HL-60/S4 treated with phorbol 12-myristate 13-acetate at 8.2 ng/mL for 4 days and 3 days (cell line): ENCODE measurements at regions not wholly inside any gene's neighbourhood (a gene's known extent, or its start where the extent isn't known, plus 50 kb on each side); places are given as distances from the start of the nearest gene placed in this dataset.

Source experiments
- in situ Hi-C: fragments of 300-500 bp; cut with MboI; formaldehyde crosslinking; loops from 2 replicates; pipeline ENCODE4 v1.15.0; 2022; ENCODE audit warnings: low sequenced_read_pairs

GRCh38 chr1:221834698-221835513 lies 93.0 kb upstream of the DUSP10 start:
- in situ Hi-C loops = no loop called here

- in situ Hi-C loops = no loop called here
Observed at GRCh38 chr1:221832617-221833016, 90.7 kb upstream of the DUSP10 start.

GRCh38 chr1:221832151-221832550 lies 90.3 kb upstream of the DUSP10 start:
- in situ Hi-C loops = no loop called here

GRCh38 chr1:221829327-221830015 lies 87.6 kb upstream of the DUSP10 start:
- in situ Hi-C loops = no loop called here

- in situ Hi-C loops = no loop called here
Observed at GRCh38 chr1:221827307-221827642, 85.4 kb upstream of the DUSP10 start.

- in situ Hi-C loops = no loop called here
Observed at GRCh38 chr1:221824909-221825308, 83.0 kb upstream of the DUSP10 start.

- in situ Hi-C loops = no loop called here
Observed at GRCh38 chr1:221824025-221824424, 82.1 kb upstream of the DUSP10 start.

GRCh38 chr1:221823561-221823960 lies 81.7 kb upstream of the DUSP10 start:
- in situ Hi-C loops = no loop called here

GRCh38 chr1:221823149-221823548 lies 81.3 kb upstream of the DUSP10 start:
- in situ Hi-C loops = no loop called here

GRCh38 chr1:221822591-221822990 lies 80.7 kb upstream of the DUSP10 start:
- in situ Hi-C loops = no loop called here

- in situ Hi-C loops = no loop called here
Observed at GRCh38 chr1:221816899-221817298, 75.0 kb upstream of the DUSP10 start.

GRCh38 chr1:221815660-221816059 lies 73.8 kb upstream of the DUSP10 start:
- in situ Hi-C loops = no loop called here

- in situ Hi-C loops = no loop called here
Observed at GRCh38 chr1:221813887-221814286, 72.0 kb upstream of the DUSP10 start.

- in situ Hi-C loops = no loop called here
Observed at GRCh38 chr1:221812905-221813597, 71.2 kb upstream of the DUSP10 start.

- in situ Hi-C loops = no loop called here
Observed at GRCh38 chr1:221812088-221812752, 70.3 kb upstream of the DUSP10 start.

GRCh38 chr1:221810406-221810805 lies 68.5 kb upstream of the DUSP10 start:
- in situ Hi-C loops = no loop called here

GRCh38 chr1:221809091-221810029 lies 67.5 kb upstream of the DUSP10 start:
- in situ Hi-C loops = no loop called here

- in situ Hi-C loops = no loop called here
Observed at GRCh38 chr1:221806984-221807383, 65.1 kb upstream of the DUSP10 start.

- in situ Hi-C loops = no loop called here
Observed at GRCh38 chr1:221806236-221806635, 64.3 kb upstream of the DUSP10 start.

- in situ Hi-C loops = no loop called here
Observed at GRCh38 chr1:221805121-221805520, 63.2 kb upstream of the DUSP10 start.
